Psoas muscle (tissue), 7 donors: ENCODE measurements at regions not wholly inside any gene's neighbourhood (a gene's known extent, or its start where the extent isn't known, plus 50 kb on each side); places are given as distances from the start of the nearest gene placed in this dataset.

Experiments
- ATAC-seq, 4 donors: fragments of 200-7000 bp; cut with Tn5 transposase; one replicate each; pipeline ENCODE4 v1.9.1; 2020; ENCODE audit warnings: moderate library complexity in 3 of 4, mild to moderate bottlenecking in 2 of 4
- DNase-seq, 2 donors: peaks; one replicate each; pipeline ENCODE4 v3.0.0-alpha.2; 2020
- H3K27ac ChIP-seq: fragments of 200-600 bp; one replicate; pipeline ENCODE4 v1.8.0; 2022
- H3K27me3 ChIP-seq, 3 donors: fragments of 200-600 bp in 1 of 3; one replicate each; pipeline versions ENCODE4 v1.6.1 to v1.8.0; 2013 to 2022; ENCODE audit warnings: low read length in 2 of 3, mild to moderate bottlenecking in 2 of 3, moderate library complexity in 1 of 3; ENCODE audit not compliant: insufficient read depth in 3 of 3
- H3K36me3 ChIP-seq, 2 donors: fragments of 200-600 bp in 1 of 2; one replicate each; pipeline versions ENCODE4 v1.6.1 to v1.8.0; 2013 to 2022; ENCODE audit warnings: low read depth in 1 of 2, mild to moderate bottlenecking in 1 of 2, moderate library complexity in 1 of 2; ENCODE audit not compliant: insufficient read depth in 1 of 2
- H3K4me1 ChIP-seq: fragments of 200-600 bp; one replicate; pipeline ENCODE4 v1.8.0; 2022
- H3K4me3 ChIP-seq: fragments of 200-600 bp; one replicate; pipeline ENCODE4 v1.8.0; 2022; ENCODE audit warnings: mild to moderate bottlenecking
- H3K9me3 ChIP-seq: fragments of 200-600 bp; one replicate; pipeline ENCODE4 v1.8.0; 2022
- CTCF ChIP-seq: fragments of 200-600 bp; IDR thresholded peaks from one replicate; pipeline ENCODE4 v1.8.0; 2022; ENCODE audit warnings: antibody characterized with exemption
- WGBS, 3 donors: extraction: QIAGEN DNeasy Blood & Tissue Kit; methylation state at CpG; one replicate each; pipeline versions ENCODE4 v1.1.6 to v1.1.7; 2013; 5-methylcytosine and 5-hydroxymethylcytosine counted together
- intact Hi-C, 2 donors: fragments of 100-400 bp; cut with DNase I; formaldehyde crosslinking; loops; one replicate each; pipeline versions ENCODE4 v1.11.0 to v1.14.2; 2022
- donor health status: healthy with polysubstance abuse.
- donor health status: DM: no; HTN: no; CAD: no; lungs with moderate emphysema.
- donor health status: Bipolar disorder and iron deficiency.
- donor health status: healthy.
- donor health status: DM: yes; HTN: yes; CAD: no.
- donor health status: DM: no; HTN: no; CAD: no.
- donor health status: DM: yes; HTN: yes; CAD: no.

DNA sequence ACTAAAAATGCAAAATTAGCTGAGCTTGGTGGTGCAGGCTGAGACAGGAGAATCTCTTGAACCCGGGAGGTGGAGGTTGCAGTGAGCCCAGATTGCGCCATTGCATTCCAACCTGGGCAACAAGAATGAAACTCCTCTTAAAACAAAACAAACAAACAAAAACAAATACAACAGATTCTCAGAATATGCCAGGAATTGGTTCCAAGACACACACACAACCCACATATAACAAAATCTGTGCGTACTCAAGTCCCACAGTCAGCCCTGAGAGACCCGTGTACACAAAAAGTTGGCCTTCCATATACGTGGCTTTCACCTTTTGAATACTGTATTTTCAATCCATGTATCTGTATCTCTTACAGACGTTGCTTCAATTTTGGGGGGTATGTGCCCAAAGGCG is 98.9 kb upstream of the MARCKS start:
- Histone ChIP-seq H3K4me1 (no peaks in the 10 kb centered on the region), H3K36me3 (no peaks in the 10 kb centered on the region), H3K27me3 (no peaks in the 10 kb centered on the region), H3K4me3 (no peak overlapping the region), H3K9me3 (no peaks in the 10 kb centered on the region), H3K27ac (no peak overlapping the region)
- 83 to 98% (median 86%) methylated on average over 7 of the region's 7 CpGs for WGBS, 3 donors
- intact Hi-C loops = no loop called here
- ATAC-seq (no peak), DNase-seq (no peak)
- no peak for TF ChIP-seq CTCF

- Histone ChIP-seq H3K27ac (no peak overlapping the region), H3K27me3 (no peaks in the 10 kb centered on the region), H3K4me3 (no peak overlapping the region), H3K4me1 (no peaks in the 10 kb centered on the region), H3K36me3 (no peaks in the 10 kb centered on the region), H3K9me3 (no peaks in the 10 kb centered on the region)
- WGBS, 3 donors = 79 to 87% (median 85%) methylated on average over 1 of the region's 1 CpG
- ATAC-seq (peak in 1 of 4 donors; percentile 65), DNase-seq (no peak)
- intact Hi-C loops = no loop called here
- TF ChIP-seq CTCF = no peak
Observed at GRCh38 chr6:113758826-113759574, 98.1 kb upstream of the MARCKS start.

DNA sequence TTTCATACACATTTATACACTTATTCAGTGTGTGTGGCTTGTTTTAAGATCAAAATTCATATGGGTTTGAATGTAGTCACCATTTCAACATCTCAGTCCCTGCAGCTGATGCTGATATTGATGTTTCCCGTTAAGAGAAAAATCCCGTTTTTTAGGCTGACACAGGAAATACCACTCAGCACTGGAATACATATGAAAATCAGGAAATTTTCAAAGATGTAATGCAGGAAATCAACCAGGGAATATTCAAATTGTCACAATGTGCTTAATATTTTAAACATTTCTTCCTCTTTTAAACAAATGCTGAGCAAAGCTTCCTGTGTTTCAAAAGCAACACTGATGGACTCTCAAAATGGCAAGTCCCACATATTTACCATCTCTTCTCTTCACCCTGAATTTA is 94.5 kb upstream of the MARCKS start:
- no peak for DNase-seq
- Histone ChIP-seq H3K4me3 (no peak overlapping the region), H3K4me1 (no peaks in the 10 kb centered on the region), H3K27me3 (no peaks in the 10 kb centered on the region), H3K9me3 (no peaks in the 10 kb centered on the region), H3K27ac (no peak overlapping the region), H3K36me3 (no peaks in the 10 kb centered on the region)
- 60 to 69% (median 65%) methylated on average over 2 of the region's 2 CpGs for WGBS, 3 donors
- intact Hi-C loops = no loop called here
- ATAC-seq = no peak
- TF ChIP-seq CTCF = no peak

GRCh38 chr6:113763311-113763766 is 93.8 kb upstream of the MARCKS start:
- TF ChIP-seq CTCF = no peak
- H3K9me3 ChIP-seq = no peaks in the 10 kb centered on the region
- H3K27me3 ChIP-seq = no peaks in the 10 kb centered on the region
- DNase-seq (no peak), ATAC-seq (no peak)
- intact Hi-C loops = no loop called here
- 77 to 82% (median 79%) methylated on average over 1 of the region's 1 CpG for WGBS, 3 donors
- H3K27ac ChIP-seq = no peak overlapping the region
- no peak overlapping the region for H3K4me3 ChIP-seq
- H3K4me1 ChIP-seq = no peaks in the 10 kb centered on the region
- no peaks in the 10 kb centered on the region for H3K36me3 ChIP-seq

- Histone ChIP-seq H3K27ac (no peak overlapping the region), H3K4me3 (no peak overlapping the region), H3K4me1 (no peaks in the 10 kb centered on the region), H3K36me3 (no peaks in the 10 kb centered on the region), H3K9me3 (no peaks in the 10 kb centered on the region), H3K27me3 (no peaks in the 10 kb centered on the region)
- 72 to 80% (median 73%) methylated on average over 2 of the region's 2 CpGs for WGBS, 3 donors
- intact Hi-C loops = no loop called here
- ATAC-seq = peak in 2 of 4 donors; percentile 42
- DNase-seq = no peak
- TF ChIP-seq CTCF = no peak
Observed at GRCh38 chr6:113763876-113764275, 93.3 kb upstream of the MARCKS start.
